Mucosa of gallbladder (tissue), 1 donor: ENCODE measurements at regions not wholly inside any gene's neighbourhood (a gene's known extent, or its start where the extent isn't known, plus 50 kb on each side); places are given as distances from the start of the nearest gene placed in this dataset.
"Not testable (repeated sequence)": the region's sequence is repeated elsewhere in the genome, so short reads cannot be mapped to it uniquely, and the experiment has no call there.

Source experiments
- DNase-seq: peaks from one replicate; pipeline ENCODE4 v3.0.0-alpha.2; 2020; ENCODE audit warnings: low spot score
- donor health status: DM: no; HTN: no; CAD: no.

DNA sequence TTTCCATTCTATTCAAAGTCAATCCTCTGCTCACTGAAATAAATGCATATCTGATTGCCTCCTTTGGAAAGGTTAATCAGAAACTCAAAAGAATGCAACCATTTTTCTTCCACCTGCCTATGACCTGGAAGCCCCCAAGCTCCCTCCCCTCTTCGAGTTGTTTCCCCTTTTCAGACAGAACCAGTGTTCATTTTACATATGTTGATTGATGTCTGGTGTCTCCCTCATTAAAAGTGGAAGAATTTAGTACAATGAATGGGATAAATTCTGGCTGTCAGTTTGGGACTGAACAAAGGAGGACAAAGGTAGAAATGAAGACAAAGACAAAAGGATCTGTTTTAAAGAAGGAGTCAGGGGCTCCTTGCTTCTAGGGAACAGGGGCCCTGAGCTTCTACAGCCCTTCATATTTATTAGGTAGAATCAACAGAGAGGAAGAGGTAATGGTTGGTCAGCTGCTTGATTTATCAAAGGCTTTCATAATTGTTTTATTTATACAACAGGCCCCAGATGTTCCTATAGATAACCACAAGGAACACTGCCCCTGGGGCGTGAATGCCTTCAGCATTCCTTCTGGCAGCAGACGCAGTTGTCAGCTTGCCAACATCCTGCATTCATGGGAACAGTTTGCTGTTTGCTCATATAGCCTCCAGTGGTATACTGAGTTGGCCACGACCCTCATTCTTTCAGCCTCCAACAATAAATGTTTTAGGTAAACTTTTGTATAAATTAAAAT, 949.8 kb upstream of the LRATD1 start:
- DNase-seq = no peak

DNA sequence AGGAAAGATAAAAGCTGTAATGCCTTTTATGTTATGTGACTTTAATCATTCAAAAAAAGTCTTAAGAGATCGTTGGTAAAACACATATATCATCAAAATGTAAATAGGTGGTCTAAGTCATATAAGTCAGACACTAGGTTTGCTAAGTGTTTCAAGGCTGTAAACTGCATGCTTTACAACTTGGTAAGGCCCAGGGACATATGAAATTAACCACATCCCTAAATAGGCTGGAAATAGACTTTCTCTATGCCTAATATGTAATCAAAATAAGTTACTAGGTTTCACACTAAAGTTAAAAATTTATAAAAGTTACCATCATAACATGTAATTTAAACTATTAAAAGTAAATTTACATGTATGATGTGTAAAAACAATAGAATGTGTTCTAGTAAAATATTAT, 946.3 kb upstream of the LRATD1 start:
- no peak for DNase-seq

DNA sequence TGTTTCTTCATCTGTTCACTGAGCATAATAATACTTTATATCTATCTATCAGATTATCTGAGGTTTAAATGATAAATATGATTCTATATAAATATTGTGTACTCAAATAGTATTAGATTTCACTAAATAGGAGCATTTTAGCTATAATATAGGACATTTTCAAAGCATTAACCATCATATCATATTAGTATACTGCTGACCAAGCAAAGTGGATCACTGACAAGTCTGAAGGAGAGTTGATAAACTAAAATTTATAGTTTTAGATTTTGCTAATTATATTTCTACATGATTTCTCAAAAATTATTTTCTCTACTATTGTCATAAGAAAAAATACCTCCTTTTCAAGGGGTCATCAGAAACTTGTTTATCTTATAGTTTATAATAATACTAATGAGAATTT, 937.8 kb upstream of the LRATD1 start:
- DNase-seq = no peak

DNA sequence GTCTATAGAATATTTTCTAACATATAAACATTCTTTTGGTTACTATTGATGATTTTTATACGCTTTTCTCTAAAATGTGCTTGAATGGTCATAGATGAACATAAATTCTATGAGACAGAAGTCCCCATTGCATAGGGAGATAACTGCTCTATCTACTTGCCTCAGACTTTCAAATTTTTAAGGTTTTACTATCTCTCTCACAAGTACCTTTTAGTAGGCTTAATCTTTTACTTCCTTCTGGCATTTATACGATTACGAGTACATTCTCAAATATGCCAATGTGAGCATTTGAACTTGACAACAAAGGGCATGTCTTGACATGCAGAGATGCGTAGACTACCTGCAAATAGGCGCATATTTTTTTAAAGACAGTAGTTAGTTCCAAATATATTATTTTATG, 935.9 kb upstream of the LRATD1 start:
- no peak for DNase-seq

DNA sequence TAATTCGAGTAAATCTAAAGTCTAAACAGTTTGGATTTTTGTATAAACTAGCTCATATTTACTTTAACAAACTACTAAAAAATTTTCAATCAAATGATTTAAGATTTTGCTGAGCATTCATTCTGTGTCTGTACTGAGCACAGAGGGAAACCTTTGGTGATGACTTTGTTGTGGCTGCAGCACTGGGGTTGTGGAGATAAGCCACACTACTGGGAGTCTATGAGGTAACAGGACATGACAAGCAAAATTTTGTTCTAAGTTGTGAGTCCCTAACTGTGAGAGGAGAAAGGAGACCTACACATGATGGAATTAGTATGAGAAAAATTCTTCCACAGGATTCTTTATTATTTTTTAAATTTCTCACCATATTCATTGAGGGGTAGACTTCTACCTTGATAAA, 933.7 kb upstream of the LRATD1 start:
- DNase-seq = no peak

DNA sequence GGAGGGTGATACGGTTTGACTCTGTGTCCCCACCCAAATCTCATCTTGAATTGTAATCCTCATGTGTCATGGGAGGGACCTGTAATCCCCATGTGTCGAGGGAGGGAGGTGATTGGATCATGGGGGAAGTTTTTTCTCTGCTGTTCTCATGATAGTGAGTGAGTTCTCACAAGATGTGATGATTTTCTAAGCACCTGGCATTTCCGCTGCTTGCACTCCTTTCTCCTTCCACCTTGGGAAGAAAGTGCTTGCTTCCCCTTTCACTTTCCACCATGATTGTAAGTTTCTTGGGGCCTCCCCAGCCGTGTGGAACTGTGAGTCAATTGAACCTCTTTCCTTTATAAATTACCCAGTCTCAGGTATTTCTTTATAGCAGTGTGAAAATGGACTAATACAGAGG, 932.6 kb upstream of the LRATD1 start:
- not testable (repeated sequence) for DNase-seq

DNA sequence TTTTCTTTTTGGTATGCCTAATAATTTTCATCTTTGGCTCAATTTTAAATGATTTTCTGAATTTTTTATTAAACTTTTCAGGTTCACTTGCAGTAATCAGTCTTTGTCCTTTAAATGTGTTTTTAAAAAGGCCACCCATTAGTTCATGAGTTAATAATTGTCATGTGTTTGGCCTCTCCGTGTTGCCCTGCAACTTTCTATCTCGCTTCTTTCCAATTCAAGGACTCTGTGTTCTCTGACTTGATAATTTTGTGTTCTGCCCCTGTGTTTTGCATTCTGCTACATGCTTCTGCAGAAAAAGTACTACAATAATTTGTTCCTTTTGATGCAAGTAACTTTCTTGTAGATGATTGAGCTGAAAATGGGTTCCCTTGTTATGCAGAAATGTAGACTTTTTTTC, 921.4 kb upstream of the LRATD1 start:
- no peak for DNase-seq

DNA sequence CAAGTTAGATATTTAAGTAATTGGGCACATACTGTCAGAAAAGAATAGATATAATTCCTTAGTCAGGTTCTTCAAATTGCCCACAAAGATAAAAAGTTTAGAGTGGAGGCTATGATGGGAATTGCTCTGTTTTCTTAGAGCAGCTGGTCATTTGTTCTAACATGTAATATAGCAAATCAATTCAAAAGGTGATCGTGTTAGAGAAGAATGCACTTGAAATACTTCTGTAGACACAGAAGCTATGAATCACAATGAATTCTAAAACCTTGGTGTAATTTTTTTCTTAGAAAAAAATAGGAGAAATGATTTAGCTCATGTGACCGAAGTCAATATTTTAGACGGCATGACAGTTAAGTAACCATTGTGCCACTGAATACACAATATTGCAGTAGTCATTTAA, 918.1 kb upstream of the LRATD1 start:
- no peak for DNase-seq

DNA sequence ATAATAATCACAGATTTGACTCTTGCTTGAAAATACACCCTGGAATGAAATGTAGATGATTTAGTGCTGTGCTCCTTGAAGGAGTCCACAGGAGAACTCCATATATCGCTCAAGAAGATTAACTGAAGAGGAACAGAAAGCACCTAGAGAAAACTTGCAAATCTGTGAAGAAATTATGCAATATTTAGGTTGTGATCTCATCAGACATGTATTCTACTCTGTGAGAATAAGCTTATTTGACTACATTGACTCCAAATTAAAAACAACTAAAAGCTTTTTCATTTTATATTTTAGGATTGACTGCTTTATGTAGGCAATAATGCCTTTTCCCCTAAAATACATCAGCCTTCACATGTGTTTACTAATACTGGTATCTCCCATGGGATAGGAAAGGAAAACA, 906.6 kb upstream of the LRATD1 start:
- no peak for DNase-seq

DNA sequence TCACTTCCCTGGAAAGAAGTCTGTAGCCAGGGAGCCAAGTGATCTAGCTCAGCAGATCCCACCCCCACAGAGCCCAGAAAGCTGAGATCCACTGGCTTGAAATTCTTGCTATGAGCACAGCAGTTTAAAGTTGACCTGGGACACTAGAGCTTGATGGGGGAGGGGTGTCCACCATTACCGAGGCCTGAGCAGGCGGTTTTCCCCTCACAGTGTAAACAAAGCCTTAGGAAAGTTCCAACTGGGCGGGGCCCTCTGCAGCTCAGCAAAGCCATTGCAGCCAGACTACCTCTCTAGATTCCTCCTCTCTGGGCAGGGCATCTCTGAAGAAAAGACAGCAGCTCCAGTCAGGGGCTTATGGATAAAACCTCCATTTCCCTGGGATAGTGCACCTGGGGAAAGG, 887.2 kb upstream of the LRATD1 start:
- no peak for DNase-seq

DNA sequence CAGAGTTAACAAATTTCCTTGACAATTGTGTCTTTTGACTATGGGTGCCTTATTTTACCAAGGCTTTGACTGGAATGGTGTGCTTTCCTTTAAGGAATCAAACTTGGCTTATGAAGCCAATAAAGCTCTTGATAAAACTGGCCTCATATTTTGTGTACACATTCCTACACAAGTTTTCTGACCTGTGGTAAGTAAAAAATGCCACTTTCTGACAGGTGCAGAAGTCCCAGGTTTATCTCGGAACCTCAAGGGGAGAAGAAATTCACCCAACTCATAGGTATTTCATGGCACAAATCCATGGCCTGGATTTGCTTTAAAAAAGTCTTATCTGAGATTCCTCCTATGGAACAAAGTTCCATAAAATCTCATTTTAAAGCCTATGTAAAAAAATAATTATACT, 880.6 kb upstream of the LRATD1 start:
- no peak for DNase-seq

DNA sequence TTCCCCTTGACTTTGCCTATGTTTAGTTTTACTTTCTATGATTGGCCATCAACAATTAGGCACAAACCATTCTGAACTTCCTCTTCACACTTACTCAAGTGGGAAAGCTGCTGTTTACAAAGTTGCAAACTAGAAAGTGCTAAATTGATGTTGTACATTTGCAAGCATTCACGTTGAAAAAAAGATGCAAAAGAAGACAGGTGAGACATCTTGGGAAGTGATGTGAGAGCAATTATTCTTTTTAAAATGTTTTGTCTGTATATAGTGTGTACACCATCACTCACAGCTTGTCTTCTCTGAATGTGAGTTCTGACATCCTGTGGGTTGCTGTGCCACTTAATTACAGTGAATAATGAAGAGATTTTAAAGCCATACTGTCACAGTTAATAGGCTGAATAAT, 874.1 kb upstream of the LRATD1 start:
- no peak for DNase-seq

DNA sequence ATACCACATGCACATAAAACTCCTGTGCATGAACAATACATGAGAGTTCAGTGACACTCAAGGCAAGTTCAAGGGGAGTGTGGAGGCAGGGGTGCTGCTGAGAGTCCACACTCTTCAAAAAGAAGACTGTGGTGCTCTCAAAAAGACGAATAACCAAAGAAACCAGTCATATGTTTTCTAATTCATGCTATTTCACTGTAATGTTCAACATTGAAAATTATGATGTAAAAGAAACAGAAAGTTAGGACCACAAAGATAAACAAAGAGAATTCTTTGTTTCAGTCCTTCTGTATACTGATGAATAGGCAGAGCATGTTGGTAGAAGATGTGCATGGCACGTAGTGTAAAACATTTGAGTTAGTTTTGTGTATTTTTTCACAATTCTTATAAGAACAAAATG, 864.2 kb upstream of the LRATD1 start:
- no peak for DNase-seq

DNA sequence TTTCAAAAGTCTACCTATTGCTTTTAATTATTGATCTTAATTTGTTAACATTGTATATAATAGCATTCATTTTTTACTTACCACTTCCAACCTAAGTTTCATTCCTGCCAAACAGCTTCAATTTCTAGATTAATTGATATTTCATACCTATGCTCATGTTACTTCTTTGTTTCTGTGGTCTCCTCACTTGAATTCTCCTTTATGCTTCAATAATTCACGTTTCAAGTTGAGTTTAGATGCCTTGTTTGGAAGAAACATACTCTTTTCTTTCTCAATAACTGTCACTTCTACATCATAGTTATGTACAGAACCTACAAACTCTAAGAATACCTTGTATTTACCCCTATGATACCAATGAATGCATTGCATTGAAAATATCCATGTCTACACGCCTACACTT, 862.2 kb upstream of the LRATD1 start:
- no peak for DNase-seq

DNA sequence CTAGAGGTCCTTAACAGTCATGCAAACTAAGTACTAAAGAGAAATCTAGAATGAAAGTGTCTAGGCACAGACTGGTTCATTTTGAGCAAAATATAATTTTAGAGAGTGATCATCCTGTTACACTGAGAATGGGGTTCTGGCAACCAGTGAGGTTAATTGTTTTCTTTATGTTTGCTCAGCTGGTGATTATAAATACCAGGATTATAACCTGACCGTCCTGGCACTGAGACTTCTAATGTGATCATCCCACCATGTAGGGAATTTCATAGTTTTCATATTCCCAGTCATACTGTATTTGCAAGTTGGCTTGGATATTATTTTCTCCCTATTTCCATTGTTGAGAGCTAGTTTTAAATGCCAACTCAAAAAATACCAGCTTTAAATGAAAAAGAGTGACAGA, 852.5 kb upstream of the LRATD1 start:
- no peak for DNase-seq

DNA sequence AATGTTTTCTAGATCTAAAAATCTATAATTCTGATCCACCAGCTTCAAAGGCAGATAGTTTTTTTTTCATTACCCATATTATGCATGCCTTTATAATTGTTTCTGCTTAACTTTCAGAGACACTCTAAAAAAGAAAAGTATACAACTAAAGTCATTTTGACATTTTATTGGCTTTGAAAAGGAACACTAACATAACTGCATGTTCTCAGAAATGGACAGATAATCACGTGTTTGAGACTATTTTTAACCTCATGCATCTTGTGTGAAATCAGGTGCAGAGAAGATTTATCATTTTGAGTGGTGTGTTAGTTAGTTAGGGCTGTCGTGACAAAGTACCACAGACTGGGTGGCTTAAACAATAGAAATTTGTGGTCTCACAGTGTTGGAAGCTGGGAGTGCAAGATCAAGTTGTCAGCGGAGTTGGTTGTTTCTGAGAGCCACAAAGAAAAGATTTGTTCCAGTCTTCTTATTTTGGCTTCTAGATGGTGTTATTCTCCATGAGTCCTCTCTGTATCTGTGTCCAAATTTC, 841.4 kb upstream of the LRATD1 start:
- DNase-seq = no peak

DNA sequence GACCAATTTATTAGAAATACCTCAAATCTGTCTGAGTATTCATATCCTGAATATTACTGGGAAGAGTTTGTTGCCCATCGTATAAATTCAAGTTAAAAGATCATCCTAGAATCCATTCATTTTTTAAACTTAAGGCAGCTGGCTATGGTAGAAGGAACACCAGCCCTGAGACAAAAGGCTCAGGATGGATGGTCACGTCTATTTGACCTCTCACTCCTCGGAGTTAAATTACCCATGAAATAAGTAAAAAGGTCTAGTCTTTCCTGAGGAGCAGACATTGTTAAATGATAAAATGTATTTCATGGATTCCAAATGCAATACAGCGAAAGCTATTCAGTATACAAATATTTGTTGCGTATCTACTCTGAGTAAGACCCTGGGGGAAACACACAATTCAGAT, 826.0 kb upstream of the LRATD1 start:
- no peak for DNase-seq

DNA sequence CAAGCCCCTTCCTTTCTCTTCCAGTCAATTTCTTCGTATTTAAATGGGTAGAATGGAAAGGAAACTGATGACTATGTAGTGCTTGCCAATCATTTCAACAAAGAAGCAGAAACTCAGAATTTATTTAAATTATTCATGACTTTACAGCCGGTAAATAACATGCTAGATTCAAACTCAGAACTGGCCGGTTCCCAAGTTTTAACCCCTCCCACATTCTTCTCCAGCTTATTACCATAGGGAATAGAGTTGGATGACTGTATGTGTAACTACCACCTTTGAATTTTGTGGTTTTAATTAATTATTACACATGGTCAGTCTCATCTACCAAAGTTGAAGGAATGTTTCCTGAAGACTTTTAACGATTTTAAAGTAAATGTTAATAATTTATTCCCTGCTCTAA, 819.3 kb upstream of the LRATD1 start:
- no peak for DNase-seq

DNA sequence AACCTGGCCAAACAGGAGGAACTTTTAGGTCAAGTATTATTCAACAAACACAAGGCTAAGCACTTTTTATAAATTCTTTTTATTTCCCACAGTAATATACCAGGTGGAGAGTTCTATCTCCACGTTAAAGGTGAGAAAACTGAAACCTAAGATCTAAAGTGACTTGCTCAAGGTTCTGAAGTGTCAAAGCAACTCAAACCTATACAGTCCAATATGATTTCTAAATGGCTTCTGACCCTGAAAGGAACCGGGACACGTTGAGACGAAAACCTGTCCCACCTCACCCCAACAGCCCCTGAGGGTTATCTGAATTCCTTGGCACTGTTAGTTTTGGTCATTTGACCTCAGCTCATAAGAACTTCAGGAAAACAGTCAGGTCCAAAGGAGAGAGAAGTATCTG, 814.5 kb upstream of the LRATD1 start:
- DNase-seq = no peak

DNA sequence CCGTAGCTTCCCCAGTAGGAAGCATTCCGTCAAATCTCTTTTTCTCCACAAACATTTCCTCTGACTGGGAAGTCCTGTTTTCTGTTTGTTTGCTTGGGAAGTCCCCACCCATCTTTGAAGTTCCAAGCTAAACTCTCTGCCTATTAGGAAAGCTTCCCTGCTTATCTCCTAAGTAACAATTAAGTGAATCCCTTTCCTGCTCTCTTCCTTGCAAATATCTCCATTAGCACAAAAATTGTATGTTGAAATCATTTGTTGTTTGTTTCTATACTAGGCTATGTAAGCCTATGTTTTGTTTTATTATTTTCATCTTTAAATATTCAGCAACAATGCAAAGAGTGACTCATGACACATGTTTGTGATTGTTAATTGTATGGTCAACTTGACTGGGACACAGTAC, 812.6 kb upstream of the LRATD1 start:
- DNase-seq = no peak

DNA sequence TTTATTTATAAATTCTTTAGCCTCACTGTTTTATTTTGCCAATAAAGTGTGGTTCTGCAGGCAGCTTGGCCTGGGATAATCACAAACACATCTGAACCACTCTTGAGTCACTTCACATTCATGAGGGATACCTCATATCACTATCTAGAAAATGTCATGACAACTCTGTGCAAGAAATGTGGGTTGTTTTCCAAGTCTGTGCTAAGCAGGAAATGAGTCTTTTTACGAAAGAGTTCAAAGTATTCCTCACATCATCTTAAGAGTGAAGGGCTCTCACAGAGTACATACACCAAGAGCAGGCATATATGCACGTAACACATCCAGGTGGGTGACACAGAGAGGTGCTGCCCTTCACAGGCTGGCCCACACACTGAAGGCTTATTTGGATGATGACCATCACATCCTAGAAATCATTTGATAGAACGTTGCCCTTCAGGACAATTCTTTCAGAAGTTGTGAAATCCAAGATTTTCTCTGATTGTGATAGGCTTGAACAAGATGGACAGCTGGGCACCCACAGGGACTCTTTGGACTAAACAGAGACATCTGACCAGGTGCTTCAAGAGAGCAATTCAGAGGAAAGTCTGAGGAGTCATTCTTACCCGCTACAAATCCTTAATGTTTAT, 811.1 kb upstream of the LRATD1 start:
- DNase-seq = no peak

DNA sequence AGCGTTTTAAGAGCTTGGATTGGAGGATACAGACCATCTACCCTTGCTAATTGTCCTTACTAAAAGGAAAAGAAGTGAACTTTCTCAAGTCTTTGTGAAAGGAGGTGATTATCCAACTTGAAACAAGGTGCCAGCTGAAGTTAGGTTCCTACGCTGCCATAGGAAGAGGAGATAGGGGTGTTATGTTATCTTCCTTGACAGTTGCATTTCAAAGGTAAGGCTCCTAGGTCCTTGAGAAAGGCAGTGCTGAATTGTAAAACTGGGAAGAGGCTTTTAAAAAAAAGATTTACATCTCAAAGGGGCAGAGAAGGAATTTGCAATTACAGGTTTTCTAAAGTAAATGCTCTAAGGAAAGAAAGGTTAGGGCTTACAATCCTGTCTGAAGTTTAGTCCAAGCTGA, 810.2 kb upstream of the LRATD1 start:
- DNase-seq = no peak

DNA sequence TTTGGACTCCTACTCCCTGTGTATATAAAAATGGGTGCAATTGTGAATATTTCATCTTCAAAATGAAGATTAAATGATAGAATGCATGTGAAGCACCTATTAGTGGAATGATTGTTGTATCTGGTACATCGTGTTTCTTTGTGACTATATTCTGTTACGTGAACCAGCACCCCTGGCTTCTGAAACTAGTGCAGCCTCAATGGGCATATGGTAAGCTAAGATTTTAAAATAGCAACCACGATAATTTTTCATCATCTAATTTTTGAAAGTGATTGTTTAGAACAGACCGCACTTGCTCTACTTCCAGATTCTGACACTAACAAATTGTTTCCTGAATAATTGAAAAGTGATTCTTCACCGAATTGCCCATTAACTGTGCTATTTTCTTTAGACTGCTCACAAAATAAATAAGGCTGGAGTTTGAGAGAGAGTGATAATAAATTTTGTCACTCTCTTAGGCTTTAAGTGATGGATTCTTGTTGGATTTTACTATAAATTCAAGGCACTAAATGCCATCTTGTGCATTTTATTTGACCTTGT, 806.1 kb upstream of the LRATD1 start:
- DNase-seq = no peak

DNA sequence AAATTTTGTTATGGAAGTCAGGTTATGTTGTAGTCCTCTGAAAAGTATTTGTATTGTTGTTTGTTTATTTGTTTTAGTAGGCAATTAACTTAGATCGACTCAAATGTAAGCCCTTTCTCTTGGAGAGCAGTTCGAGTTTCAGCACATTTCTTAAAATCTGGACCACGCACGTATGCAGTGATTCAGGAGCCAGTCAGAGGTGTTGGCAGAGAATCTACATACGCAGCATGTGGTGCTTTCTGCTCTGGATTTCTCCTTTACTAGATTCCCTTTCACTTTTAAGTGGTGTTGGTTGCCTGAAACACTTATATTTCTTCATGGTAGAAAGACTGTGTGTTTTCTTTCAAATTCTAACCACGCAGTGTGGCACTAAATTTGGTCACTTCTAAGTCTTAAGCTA, 773.9 kb upstream of the LRATD1 start:
- DNase-seq = no peak
